Cardiac septum (tissue), 1 donor: ENCODE measurements at regions not wholly inside any gene's neighbourhood (a gene's known extent, or its start where the extent isn't known, plus 50 kb on each side); places are given as distances from the start of the nearest gene placed in this dataset.
"Not testable (repeated sequence)": the region's sequence is repeated elsewhere in the genome, so short reads cannot be mapped to it uniquely, and the experiment has no call there.

ENCODE experiments used
- DNase-seq: peaks from one replicate; pipeline ENCODE4 v3.0.0-alpha.2; 2020; ENCODE audit warnings: low spot score
- intact Hi-C: fragments of 100-400 bp; cut with DNase I; formaldehyde crosslinking; loops from one replicate; pipeline ENCODE4 v1.14.0; 2022
- donor health status: DM: no; HTN: no; CAD: no.

GRCh38 chr17:16871446-16872190 lies 100.3 kb downstream of the TNFRSF13B start:
- intact Hi-C loops, result not testable (repeated sequence)
- DNase-seq, result peak; percentile 36

- intact Hi-C loops, result no loop called here
Observed at GRCh38 chr17:16870253-16871245, 101.4 kb downstream of the TNFRSF13B start.

GRCh38 chr17:16869531-16870252 lies 102.2 kb downstream of the TNFRSF13B start:
- intact Hi-C loops, result not testable (repeated sequence)
- DNase-seq, result peak; percentile 70

More at GRCh38 chr17:16870253-16871245, 101.4 kb downstream of the TNFRSF13B start:
- DNase-seq, result peak; percentile 47

GRCh38 chr17:16868616-16869015 lies 103.3 kb downstream of the TNFRSF13B start:
- intact Hi-C loops, DNase-seq: not testable (repeated sequence)

- intact Hi-C loops, result not testable (repeated sequence)
- DNase-seq, result peak; percentile 36
Observed at GRCh38 chr17:16867545-16867944, 104.4 kb downstream of the TNFRSF13B start.

- intact Hi-C loops, DNase-seq: not testable (repeated sequence)
Observed at GRCh38 chr17:16866841-16867240, 105.1 kb downstream of the TNFRSF13B start.

DNA sequence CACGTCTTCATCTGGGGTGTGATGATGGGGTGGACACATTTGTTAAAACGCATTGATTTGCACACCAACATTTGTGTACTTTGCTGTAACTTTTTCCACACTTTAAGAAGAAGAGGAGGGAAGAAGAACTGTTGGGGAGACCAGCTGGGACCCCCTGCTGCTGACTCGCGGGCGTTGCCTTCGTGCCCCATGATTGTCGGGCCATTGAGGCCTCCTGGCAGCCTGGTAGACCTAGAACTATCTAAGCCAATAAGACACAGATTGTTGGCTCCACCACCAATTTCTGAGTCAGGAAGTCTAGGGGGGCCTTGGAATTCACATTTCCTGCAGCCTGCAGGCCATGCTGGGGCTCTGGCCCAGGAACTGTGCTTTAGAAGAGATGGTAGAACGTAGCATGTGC lies 105.5 kb downstream of the TNFRSF13B start:
- DNase-seq, result peak; percentile 61
- intact Hi-C loops, result no loop called here

GRCh38 chr17:16865704-16866103 lies 106.2 kb downstream of the TNFRSF13B start:
- intact Hi-C loops, DNase-seq: not testable (repeated sequence)

GRCh38 chr17:16865077-16865613 lies 106.8 kb downstream of the TNFRSF13B start:
- DNase-seq, result peak; percentile 35
- intact Hi-C loops, result not testable (repeated sequence)

DNA sequence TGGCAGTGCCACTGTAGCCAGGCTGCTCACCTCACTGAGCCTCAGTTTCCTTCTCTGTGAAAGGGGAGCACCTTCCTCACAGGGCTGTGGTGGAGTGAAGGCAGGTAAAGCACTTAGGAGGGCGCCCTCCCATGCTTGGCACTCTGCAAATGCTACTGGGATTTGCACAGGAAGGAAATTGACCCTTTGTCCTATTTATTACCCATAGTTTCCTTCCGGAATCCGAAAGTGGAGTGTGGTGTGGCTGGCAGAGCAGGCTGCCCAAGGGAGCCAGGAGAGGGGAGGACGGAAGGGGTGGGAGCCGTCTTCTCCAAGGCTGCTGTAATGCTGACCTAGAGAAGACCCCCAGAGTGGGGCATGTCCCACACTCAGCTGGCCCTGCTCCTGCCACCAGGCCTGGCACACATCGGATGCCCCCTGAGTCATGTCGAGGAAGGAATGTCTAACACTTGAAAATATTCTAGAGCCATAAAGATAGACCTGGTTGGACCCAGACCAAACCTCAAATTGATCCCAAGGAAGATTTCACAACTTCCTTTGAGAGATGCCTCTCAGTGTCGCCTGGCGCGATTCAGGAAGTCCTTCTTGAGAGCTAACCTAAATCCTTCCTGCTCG lies 107.3 kb downstream of the TNFRSF13B start:
- intact Hi-C loops, DNase-seq: not testable (repeated sequence)

DNA sequence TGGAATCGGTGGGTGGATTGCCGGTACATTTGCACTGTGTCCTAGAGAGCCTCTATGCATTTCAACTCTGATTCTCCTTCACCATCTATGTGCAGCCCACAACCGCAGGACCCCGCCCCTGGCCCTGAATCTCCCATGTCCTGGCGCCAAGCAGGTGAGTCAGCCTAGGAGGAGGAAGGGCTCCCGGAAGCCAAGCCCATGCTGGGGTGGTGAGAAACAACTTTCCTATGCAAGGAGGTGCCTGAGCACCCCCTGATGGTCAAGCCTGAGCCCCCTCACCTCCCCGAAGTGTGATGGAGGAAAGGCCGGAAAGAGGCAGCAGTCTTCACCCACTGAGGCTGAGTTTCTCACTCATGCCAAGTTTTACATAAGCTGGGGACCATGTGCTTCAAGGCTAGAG lies 110.8 kb downstream of the TNFRSF13B start:
- intact Hi-C loops, result not testable (repeated sequence)
- DNase-seq, result peak; percentile 64

GRCh38 chr17:16860467-16860866 lies 111.5 kb downstream of the TNFRSF13B start:
- peak; percentile 19 for DNase-seq
- intact Hi-C loops, result not testable (repeated sequence)

DNA sequence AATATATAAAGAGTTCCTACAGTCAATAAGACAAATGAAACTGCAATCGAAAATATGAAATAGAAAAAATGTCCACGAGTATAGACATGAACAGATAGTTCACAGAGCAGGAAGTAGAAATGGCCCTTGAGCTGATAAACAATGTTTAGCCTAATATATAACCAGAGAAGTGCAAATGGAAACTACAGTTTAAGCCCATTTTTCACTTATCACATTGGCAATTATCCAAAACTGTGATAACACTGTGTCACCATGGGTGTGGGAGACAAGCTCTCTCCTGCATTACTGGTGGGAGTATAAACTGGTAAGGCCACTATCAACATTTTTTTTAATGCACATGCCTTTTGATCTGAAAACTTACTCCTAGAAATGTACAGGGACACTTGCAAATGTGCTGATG lies 112.4 kb downstream of the TNFRSF13B start:
- intact Hi-C loops, DNase-seq: not testable (repeated sequence)

- DNase-seq, intact Hi-C loops: not testable (repeated sequence)
Observed at GRCh38 chr17:16857746-16858145, 114.2 kb downstream of the TNFRSF13B start.

DNA sequence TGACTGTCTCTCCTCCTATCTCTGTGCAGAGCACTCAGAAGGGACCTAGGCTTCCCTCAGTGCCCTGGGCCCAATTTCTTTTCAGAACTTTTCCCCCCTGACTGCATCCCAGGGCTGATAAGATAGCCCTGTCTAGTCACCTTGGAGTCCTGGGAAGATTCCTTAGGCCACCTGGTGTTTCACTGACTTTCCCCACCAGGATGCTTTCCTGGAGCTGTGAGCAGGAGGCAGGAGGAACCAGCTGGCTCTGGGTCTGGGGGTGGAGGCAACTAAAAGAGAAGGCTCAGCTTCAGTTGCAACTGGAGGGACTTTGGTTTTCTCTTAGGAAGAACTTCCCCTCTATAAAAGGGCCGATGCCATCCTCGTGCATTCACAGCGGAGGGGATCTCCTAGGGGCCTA lies 115.1 kb downstream of the TNFRSF13B start:
- intact Hi-C loops, DNase-seq: not testable (repeated sequence)

- intact Hi-C loops, DNase-seq: not testable (repeated sequence)
Observed at GRCh38 chr17:16856171-16856570, 115.7 kb downstream of the TNFRSF13B start.

GRCh38 chr17:16854636-16855035 lies 117.3 kb downstream of the TNFRSF13B start:
- DNase-seq, intact Hi-C loops: not testable (repeated sequence)

DNA sequence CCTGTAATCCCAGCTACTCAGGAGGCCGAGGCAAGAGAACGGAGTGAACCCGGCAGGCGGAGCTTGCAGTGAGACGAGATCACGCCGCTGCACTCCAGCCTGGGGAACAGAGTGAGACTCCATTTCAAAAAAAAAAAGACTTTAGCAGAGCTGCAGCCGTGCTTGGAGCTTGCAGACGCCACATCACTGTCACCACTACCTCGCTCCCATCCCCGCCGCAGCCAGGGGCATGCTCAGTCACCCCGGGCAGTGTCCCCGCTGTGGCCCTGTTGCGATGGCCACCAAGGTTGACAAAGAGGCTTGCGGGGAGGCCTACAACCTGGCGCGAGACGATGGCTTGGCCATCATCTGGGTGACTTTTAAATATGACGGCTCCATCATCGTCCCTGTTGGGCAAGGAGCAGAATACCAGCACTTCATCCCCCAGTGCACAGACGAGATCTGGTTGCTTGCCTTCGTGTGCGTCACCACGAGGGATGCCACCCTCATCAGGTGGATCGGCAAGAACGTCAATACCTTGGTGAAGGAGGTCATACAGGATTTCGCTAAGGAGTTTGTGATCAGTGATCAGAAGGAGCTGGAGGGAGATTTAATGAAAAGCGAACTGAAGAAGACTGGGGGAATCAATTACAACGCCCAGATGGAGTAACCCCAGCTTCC lies 118.1 kb downstream of the TNFRSF13B start:
- no peak for DNase-seq
- intact Hi-C loops, result no loop called here
